ENCODE measurements at regions not wholly inside any gene's neighbourhood (a gene's known extent, or its start where the extent isn't known, plus 50 kb on each side); places are given as distances from the start of the nearest gene placed in this dataset.

DNA sequence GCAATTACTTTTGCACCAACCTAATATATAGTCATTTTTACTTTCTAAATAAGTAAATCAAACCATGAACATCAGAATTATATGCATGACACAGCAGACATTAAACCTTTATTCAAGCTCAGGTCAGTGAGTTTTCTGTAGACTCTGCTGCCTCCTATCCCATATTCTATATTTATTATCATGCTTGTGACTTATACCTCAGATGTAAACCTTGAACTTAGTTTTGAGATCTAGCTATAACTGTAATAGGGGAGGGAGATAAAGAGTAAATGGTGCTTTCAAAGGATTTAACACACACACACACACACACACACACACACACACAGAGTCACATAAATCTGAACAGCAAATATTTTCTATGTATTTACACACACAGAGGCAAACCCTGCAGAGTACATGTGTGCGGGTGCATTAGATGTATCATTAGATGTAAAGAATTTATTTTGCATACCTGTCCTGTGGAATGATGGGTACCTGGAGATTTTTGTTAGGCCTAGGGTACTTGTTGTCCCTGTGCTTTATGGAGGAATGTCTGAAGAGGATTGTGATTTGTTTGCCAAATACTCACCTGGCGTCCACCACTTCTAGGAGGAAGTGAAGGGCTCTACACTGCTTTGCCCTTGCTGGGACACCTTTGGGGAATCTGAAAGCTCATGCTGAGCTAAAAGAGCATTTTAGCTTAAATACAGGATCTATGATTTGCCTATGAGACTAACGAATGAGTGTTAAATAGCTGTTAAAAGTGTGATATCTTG lies 521.9 kb downstream of the KLF5 start:
- no peak overlapping the region for H3K27ac ChIP-seq (ENCODE audit: extremely low read depth, low read depth, low read length)
- POLR2A ChIA-PET: no interaction called here
- TF ChIP-seq ZNF514 (tag by site-specific recombination; IDR thresholded peaks at IDR 0.05) (no peak), ZNF133 (tag by site-specific recombination; IDR thresholded peaks at IDR 0.05) (no peak), ZNF354C (tag by site-specific recombination; IDR thresholded peaks at IDR 0.05; ENCODE audit: borderline replicate concordance, low read depth) (no peak), SALL2 (tag by site-specific recombination; IDR thresholded peaks at IDR 0.05; ENCODE audit: borderline replicate concordance) (no peak), ZNF830 (tag by site-specific recombination; IDR thresholded peaks at IDR 0.05; ENCODE audit: low read depth) (no peak), ZSCAN18 (tag by site-specific recombination; IDR thresholded peaks at IDR 0.05) (no peak), ZNF146 (tag by site-specific recombination; IDR thresholded peaks at IDR 0.05) (no peak), ZNF585B (tag by site-specific recombination; IDR thresholded peaks at IDR 0.05) (no peak), ZNF169 (tag by site-specific recombination; IDR thresholded peaks at IDR 0.05) (no peak), ZFHX2 (tag by site-specific recombination; conservative IDR thresholded peaks at IDR 0.05) (no peak), ZNF112 (tag by site-specific recombination; IDR thresholded peaks at IDR 0.05) (no peak), SCRT2 (tag by site-specific recombination; IDR thresholded peaks at IDR 0.05) (no peak), ZNF423 (tag by site-specific recombination; IDR thresholded peaks at IDR 0.05) (no peak), ZNF76 (tag by site-specific recombination; IDR thresholded peaks at IDR 0.05; ENCODE audit: borderline replicate concordance, low read depth) (no peak)
- TF ChIP-seq, protein P1, sequence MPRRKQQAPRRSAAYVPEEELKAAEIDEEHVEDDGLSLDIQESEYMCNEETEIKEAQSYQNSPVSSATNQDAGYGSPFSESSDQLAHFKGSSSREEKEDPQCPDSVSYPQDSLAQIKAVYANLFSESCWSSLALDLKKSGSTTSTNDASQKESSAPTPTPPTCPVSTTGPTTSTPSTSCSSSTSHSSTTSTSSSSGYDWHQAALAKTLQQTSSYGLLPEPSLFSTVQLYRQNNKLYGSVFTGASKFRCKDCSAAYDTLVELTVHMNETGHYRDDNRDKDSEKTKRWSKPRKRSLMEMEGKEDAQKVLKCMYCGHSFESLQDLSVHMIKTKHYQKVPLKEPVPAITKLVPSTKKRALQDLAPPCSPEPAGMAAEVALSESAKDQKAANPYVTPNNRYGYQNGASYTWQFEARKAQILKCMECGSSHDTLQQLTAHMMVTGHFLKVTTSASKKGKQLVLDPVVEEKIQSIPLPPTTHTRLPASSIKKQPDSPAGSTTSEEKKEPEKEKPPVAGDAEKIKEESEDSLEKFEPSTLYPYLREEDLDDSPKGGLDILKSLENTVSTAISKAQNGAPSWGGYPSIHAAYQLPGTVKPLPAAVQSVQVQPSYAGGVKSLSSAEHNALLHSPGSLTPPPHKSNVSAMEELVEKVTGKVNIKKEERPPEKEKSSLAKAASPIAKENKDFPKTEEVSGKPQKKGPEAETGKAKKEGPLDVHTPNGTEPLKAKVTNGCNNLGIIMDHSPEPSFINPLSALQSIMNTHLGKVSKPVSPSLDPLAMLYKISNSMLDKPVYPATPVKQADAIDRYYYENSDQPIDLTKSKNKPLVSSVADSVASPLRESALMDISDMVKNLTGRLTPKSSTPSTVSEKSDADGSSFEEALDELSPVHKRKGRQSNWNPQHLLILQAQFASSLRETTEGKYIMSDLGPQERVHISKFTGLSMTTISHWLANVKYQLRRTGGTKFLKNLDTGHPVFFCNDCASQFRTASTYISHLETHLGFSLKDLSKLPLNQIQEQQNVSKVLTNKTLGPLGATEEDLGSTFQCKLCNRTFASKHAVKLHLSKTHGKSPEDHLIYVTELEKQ (tag by site-specific recombination; IDR thresholded peaks at IDR 0.05; ENCODE audit: borderline replicate concordance): no peak
- no peak overlapping the region for H3K4me3 ChIP-seq (ENCODE audit: low read depth, low read length)
- CTCF ChIA-PET: interaction anchor here (0.7 kb wide), 1 partner anchor 13 kb away, joined by 3 read pairs; no protein-coding TSS in a partner anchor
- no peaks in the 10 kb centered on the region for H3K36me3 ChIP-seq (ENCODE audit: control insufficient read depth in 2 of 2, insufficient read depth in 1 of 2, low read length in 2 of 2)
- no peaks in the 10 kb centered on the region for H3K9me3 ChIP-seq (ENCODE audit: control insufficient read depth, insufficient read depth, low read depth, low read length)
- no peaks in the 10 kb centered on the region for H3K4me1 ChIP-seq (ENCODE audit: control insufficient read depth, insufficient read depth, low read length)

DNA sequence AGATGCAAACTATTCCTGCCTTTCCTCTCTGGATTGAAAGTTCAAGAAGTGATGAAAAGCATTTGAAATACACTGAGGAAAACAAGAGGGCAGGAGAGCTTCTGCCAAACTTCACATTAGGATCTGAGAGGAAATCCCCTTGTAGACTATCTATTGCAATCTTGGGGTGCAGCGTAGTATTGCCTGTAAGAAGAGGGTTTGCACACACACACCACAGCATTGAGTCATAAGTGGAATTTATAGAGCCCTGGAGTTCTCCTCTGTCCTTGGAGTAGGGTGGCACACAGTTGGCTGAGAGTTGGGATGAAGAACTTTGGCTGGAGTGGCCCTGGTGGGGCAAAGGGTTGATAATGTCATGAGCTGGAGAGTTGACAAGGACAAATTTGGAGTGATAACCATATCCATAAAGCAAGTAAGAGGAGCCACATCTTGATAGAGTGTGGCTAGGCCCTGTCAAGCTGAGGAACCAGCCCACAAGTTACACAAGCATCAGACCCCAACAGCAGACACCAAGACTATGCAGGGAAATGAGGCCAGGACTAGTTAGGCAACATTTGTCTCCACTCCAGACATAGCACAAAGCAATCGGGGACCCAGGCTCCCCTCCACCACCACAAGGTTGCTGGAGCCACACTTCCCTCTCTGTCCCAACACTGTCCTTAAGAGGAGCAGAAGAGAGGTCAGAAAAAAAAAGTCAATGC lies 520.9 kb downstream of the KLF5 start:
- Histone ChIP-seq H3K4me1 (ENCODE audit: control insufficient read depth, insufficient read depth, low read length) (no peaks in the 10 kb centered on the region), H3K36me3 (ENCODE audit: control insufficient read depth in 2 of 2, insufficient read depth in 1 of 2, low read length in 2 of 2) (no peaks in the 10 kb centered on the region), H3K27ac (ENCODE audit: extremely low read depth, low read depth, low read length) (no peak overlapping the region), H3K9me3 (ENCODE audit: control insufficient read depth, insufficient read depth, low read depth, low read length) (no peaks in the 10 kb centered on the region), H3K4me3 (ENCODE audit: low read depth, low read length) (no peak overlapping the region)
- ChIA-PET POLR2A (no interaction called here), CTCF (no interaction called here)
- TF ChIP-seq ZNF654 (tag by site-specific recombination; IDR thresholded peaks at IDR 0.05; ENCODE audit: low read depth) (no peak), ZNF837 (tag by site-specific recombination; IDR thresholded peaks at IDR 0.05) (no peak), ZBTB26 (tag by site-specific recombination; optimal IDR thresholded peaks at IDR 0.05) (no peak), ZBTB11 (tag by site-specific recombination; conservative IDR thresholded peaks at IDR 0.05; ENCODE audit: low read depth) (no peak), ZNF501 (tag by site-specific recombination; IDR thresholded peaks at IDR 0.05) (no peak), WT1 (tag by site-specific recombination; IDR thresholded peaks at IDR 0.05) (no peak), ZNF677 (tag by site-specific recombination; IDR thresholded peaks at IDR 0.05) (no peak)
- TF ChIP-seq, protein P2, sequence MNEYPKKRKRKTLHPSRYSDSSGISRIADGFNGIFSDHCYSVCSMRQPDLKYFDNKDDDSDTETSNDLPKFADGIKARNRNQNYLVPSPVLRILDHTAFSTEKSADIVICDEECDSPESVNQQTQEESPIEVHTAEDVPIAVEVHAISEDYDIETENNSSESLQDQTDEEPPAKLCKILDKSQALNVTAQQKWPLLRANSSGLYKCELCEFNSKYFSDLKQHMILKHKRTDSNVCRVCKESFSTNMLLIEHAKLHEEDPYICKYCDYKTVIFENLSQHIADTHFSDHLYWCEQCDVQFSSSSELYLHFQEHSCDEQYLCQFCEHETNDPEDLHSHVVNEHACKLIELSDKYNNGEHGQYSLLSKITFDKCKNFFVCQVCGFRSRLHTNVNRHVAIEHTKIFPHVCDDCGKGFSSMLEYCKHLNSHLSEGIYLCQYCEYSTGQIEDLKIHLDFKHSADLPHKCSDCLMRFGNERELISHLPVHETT (tag by site-specific recombination; IDR thresholded peaks at IDR 0.05): no peak

All from HEK293 (cell line).